GM18526 (cell line): ENCODE measurements at regions not wholly inside any gene's neighbourhood (a gene's known extent, or its start where the extent isn't known, plus 50 kb on each side); places are given as distances from the start of the nearest gene placed in this dataset.

Experiments used
- POLR2A ChIP-seq: IDR thresholded peaks from 3 replicates; pipeline ENCODE4 v1.6.1; 2011; ENCODE audit not compliant: insufficient read length; ENCODE audit errors: extremely low read depth

DNA sequence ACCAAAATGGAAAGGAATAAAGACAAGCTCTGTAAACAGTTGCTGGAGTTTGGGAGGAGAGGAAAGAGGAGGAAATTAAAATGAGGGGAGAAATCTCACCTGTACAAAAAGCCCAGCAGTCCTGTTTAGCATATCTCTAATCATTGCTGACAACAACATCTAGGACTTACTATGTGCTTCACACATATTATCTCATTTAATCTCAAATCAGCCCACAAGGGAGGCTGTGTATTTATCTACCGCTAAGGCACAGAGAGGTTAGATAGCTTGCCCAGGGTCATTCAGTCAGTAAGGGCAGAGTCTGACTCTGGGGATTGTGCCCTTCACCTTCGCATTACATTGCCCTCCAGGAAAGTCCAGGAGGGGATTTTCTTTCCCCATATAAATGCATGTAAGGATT is 233.3 kb downstream of the DLEU7 start:
- no peak for TF ChIP-seq POLR2A

DNA sequence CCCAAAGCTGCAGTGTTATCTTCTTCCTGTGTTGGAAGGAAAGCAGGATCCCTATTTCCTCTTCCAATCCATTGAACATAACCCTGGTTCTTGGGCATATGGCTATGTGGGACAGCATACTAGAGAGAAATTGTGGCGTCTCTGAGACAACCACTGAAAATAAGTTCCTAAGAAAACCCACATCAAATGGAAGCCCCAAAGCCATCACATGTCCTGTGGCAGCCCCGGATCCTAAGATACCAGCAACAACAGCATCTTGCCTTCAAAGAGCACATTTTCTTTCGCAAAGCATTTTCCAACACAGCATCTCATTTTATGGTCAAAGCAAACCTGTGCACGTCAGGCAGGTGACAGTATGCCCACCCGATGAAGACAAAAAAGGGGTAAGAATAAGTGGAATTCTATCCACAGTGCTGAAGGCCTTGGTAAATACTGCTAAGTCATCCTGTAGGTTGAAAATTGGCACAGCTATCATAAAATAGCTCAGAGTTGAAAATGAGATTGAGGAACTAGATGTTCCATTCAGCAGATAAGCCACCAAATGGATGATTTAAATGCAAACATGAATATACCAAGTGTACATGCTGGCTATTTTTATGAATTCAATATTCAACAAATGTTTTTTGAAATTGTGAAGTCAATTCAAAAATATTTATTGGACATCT is 232.2 kb downstream of the DLEU7 start:
- TF ChIP-seq POLR2A = no peak

DNA sequence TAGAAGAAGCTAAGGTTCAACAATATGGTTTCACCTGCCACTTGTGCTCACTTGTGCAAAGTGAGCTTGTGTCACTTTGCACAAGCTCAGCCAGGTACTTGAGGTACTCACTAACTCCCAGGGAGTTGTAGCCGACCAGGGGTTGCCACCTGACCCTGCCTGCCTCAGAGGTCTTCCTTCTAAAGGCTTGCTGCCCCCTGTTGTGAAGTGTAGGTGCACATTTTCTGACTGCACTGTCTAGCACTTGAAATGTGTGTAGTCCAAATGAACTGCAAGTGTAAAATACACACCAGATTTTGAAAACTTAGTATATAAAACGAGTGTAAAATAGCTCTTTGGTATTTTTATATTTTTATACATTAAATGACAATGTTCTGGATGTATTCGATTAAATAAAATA is 230.8 kb downstream of the DLEU7 start:
- no peak for TF ChIP-seq POLR2A

DNA sequence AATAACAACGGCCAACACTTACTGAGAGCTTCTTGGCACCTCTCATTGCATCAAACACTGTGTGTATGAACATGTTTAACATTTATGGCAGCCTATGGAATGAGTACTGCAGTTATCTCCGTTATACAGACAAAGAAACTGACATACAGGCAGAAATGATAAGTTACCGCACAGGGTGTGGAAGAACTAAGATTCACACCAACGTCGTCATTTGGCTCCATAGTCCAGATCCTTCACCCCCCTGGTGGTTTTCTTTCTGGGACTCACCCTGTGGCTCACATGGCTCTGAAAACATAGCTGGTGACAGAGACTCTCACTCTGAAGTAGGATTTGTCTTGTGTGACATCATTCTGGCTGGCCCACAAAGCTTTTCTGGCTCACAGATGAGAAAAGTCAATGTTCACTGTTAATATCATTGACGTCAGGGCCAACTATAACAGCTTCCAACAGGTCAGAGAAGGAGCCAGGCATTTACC is 230.1 kb downstream of the DLEU7 start:
- TF ChIP-seq POLR2A = no peak

DNA sequence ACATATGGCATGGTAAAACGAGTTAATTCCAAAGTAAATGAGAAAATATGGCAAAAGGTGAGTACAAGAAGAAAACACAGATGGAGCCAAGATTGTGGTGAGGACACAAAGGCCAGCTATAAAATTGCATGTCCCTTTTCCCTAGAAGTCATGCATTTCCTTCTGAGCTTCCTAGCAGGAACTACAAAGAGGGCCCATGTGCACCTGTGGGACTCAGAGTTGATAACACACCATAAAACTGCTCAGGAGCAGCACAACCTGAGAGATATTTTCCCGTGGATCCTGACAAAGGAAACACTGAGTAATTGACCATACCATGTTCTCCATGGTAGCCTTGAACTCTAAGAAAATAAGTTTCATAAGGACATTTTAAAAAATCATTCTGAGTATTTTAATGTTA is 228.3 kb downstream of the DLEU7 start:
- no peak for TF ChIP-seq POLR2A

DNA sequence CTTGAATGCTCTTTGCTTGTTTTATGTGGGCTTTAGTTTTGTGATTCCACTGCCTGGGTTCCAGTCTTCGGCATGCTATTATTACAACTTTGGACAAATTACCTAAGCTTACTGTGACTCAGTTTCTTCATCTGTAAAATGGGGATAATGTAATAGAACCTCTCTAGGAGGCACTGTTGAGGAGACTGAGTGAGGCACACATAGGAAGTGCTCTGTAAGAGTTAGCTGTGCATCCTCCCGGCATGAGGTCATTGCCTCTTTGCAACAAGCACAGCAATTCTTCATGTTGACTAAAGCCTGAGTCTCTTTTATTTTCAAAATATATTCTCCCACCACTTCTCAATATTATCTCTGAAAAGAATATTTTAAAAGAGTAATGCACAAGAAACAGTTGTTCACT is 227.4 kb downstream of the DLEU7 start:
- no peak for TF ChIP-seq POLR2A

DNA sequence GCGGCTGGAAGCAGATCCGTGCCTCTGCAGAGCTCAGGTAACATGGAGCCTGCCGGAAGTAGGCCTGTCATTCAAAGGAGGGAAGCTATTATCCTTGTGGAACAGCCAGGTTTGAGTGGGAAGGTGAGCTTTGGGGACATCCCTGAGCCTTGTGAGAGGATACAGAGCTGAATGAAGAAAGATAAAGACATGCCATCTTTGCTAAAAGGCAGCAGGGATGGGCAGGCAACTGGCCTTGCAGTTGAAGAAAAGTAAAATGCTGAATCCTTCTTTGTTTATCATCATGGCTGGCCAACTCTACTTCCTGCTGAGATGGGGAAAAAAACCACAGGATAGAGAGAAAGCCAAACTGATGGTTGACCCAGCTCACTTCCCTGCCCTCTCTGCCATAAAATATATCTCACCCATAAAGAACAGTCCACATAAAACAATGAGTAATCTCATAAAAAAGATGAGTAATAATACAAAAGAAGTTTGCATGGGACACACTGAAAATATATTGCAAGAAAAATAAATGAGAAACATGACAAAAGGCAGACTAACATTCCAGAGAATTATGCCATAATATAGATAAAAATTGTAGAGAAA is 226.3 kb downstream of the DLEU7 start:
- TF ChIP-seq POLR2A = no peak

DNA sequence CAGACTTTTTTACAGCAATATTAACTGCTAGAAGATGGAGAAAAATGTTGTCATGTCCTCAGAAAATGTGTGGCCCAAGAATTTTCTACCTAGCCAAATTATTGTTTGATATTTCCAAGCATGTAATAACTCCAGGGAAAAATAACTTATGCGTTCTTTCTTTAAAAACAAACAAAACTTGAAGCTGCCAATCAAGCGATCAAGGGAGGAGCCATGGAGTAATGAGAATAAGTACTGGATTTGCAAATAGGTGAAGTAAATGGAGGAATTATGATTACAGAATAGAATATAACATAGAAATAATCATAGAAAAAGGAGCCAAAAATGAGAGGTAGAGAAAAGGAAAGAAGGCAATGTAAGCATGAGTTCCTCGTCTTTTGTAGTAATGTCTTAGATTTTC is 225.3 kb downstream of the DLEU7 start:
- TF ChIP-seq POLR2A = no peak

DNA sequence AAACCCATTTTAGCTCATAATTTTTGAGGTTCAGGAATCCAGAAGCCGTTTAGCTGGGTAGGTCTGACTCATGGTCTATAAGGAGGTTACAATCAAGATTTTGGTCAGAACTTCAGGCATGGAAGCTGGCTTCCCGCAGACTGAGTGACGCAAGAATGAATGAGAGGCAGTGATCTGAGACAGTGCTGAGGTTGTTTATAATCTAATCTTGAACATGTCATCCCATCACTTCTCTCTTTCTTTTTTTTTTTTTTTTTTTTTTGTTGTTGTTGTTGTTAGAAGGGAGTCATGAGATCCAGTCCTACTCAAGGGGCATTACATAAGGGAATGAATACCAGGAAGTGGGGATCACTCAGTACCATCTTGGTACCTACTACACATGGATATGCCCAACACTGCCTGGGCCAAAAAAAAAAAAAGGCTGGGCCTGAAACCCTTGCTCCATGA is 217.4 kb downstream of the DLEU7 start:
- TF ChIP-seq POLR2A = no peak

DNA sequence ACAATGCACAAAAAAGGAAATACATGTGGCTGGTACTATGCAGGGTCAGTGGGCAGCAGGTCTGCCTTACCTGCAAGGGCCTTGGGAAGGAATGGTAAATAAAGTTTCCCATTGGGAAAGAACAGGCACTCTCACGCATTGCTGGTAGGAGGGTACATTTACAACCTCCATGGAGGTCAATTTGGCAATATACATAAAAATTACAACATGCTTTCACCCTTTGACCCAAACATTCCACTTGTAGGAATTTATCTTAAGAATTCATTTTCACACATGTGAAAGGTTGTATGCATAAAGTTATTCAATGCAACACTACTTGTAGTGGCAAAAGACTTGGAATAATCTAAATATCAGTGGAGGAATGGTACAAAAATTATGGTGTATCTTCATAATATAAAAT is 216.4 kb downstream of the DLEU7 start:
- no peak for TF ChIP-seq POLR2A

DNA sequence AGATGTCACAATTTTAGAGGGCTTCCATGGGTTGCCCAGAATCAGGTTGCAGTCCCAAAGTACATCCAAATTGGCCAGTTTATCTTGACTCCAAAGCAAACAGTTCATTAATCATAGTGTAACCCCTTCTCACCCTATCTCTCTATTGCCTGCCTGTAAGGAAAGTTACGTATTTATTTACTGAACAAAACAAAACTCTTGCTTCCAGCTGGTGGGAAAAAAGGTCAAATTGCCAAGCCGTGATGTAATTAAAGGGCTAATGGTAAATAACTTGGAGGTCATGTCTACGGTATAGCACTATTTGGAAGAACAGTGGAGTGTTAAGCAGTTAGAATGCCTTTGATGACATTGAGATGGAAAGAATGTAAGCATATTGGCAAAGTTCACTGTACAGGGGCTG is 214.0 kb downstream of the DLEU7 start:
- TF ChIP-seq POLR2A = no peak

DNA sequence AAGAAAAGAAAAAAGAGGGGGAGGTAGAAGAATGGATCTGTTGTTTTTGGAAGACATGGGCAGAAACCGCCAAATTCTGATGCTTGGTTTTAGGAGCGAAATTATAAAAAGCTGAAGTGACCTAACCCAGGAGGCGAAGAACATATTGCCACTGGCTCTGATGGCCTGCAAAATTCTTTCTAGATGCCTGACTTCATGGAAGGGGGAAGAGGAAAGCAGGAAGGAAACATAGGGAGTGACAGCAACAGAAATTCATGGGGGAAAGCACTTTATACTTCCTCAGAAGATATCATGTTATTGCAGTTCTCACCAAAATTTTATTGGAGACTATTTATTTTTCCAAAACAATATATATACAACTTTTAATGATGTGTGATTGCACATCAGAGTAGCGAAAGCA is 213.5 kb downstream of the DLEU7 start:
- no peak for TF ChIP-seq POLR2A

DNA sequence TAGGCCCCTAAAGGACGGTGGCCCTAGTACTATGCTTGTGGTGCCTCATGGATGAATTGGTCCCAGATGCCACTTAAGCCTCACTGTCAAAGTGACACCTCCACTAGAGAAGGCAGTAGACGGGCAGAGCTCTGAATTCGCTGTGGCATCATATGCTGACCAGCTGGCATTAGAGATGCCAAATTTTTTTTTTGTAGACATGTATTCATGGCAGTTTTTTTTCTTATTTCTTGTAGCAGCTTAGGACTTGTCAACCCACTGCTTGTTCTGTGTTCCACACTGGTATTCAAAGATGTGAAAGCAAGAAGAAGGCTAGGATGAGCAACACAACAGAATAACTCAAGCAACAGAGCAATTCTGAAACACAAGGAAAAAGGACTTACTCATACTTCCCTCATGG is 212.5 kb downstream of the DLEU7 start:
- no peak for TF ChIP-seq POLR2A

DNA sequence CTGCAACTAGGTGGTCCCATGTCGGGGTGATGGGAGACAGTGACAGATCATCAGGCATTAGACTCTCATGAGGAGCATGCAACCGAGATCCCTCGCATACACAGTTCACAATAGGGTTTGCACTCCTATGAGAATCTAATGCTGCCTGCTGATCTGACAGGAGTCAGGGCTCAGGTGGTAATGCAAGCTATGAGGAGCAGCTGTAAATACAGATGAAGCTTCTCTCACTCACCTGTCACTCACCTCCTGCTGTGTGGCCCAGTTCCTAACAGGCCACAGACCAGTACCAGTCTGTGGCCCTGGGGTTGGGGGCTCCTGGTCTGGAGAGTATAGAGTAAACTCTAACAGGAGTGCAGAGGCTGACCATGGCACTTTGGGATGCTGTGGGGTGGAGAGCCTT is 209.2 kb downstream of the DLEU7 start:
- TF ChIP-seq POLR2A = no peak

DNA sequence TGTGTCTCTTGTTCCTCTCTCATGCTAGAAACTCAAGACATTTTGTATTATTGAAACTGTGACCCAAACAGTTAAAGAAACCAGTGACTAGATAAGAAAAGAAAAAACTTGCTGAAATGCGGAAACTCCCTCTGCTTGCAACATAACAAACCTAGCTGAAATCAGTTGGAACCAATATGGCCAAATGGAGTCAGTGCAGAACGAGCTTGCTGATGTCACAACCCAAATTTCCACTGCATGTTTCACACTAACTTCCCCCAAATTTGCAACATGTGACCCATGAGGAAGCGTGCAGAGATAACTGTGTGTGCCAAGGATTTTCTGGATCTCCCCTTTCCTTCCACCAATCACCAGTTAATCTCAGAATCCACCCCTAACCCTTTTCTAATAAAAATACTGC is 208.0 kb downstream of the DLEU7 start:
- TF ChIP-seq POLR2A = no peak

DNA sequence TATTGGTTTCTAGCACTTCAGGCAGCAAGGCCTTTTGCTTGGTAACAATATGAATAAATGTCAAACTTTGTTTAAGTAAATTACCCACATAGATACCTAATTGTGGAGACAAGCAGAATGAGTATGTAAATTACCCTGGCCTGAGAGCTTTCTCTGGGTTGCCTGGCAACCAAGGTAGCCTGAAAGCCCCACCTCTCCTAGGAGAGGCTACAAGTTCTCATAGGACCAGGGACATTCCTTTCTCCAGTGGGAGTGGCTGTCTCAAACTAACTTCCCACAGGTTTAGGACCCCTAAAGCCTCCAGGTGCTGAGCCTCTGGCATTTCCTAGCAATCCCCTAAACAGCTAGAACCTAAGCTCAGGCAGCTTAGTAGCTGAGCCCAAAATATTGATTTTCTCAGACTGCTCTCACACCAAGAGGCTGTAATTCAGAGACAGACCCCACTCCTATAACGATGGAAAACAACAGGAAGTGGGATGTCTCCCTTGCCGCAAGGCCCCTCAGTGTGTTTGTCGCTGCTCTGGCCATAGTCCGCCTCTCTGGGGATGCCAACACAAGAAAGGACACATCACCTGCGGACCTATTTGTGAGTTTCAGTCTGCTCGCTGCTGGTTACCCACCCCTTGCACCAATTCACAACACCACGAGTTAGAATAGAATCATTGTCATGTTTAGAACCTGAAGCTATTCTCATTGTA is 207.3 kb downstream of the DLEU7 start:
- TF ChIP-seq POLR2A = no peak
